ENCODE measurements at regions not wholly inside any gene's neighbourhood (a gene's known extent, or its start where the extent isn't known, plus 50 kb on each side); places are given as distances from the start of the nearest gene placed in this dataset.

- peaks cover 10% of the 10 kb centered on the region for H3K27me3 ChIP-seq (ENCODE audit: control insufficient read depth, insufficient read depth, low read length)
- H3K36me3 ChIP-seq (ENCODE audit: control insufficient read depth, insufficient read depth, low read length) = no peaks in the 10 kb centered on the region
- POLR2A ChIA-PET (ENCODE audit: unreplicated experiment) = no interaction called here
- no peak overlapping the region for H3K18ac ChIP-seq (ENCODE audit: low read depth, low read length)
- no peak overlapping the region for H2BK5ac ChIP-seq (ENCODE audit: low read depth, low read length, poor library complexity, severe bottlenecking)
- H4K20me1 ChIP-seq (ENCODE audit: insufficient read depth, low read length) = no peaks in the 10 kb centered on the region
- dilution Hi-C loops (cut with HindIII; ENCODE audit: low sequenced_read_pairs, unreplicated experiment) (no loop called here), in situ Hi-C loops (cut with MboI; ENCODE audit: low sequenced_read_pairs) (no loop called here), intact Hi-C loops (cut with micrococcal nuclease) (no loop called here)
- TF ChIP-seq MAFK (IDR thresholded peaks at IDR 0.05; ENCODE audit: low read depth, low read length) (no peak), RAD21 (IDR thresholded peaks at IDR 0.05; ENCODE audit: low read length) (no peak), BHLHE40 (IDR thresholded peaks at IDR 0.05; ENCODE audit: low read depth, low read length) (no peak), CTCF (conservative IDR thresholded peaks at IDR 0.05; ENCODE audit: low read depth, low read length) (no peak), MXI1 (IDR thresholded peaks at IDR 0.05; ENCODE audit: borderline replicate concordance, low read depth, low read length) (no peak), SMC3 (IDR thresholded peaks at IDR 0.05; ENCODE audit: low read depth, low read length) (no peak), CHD1 (IDR thresholded peaks at IDR 0.05; ENCODE audit: low read depth, low read length) (no peak)
- H2BK20ac ChIP-seq (ENCODE audit: low read depth, low read length) = no peak overlapping the region
- no peak overlapping the region for H3K4ac ChIP-seq (ENCODE audit: low read depth, low read length)
- H4K5ac ChIP-seq (ENCODE audit: low read depth, low read length) = no peak overlapping the region
- H3K4me2 ChIP-seq (ENCODE audit: low read depth, low read length) = no peak overlapping the region
- no peak overlapping the region for H2BK15ac ChIP-seq (ENCODE audit: low read depth, low read length)
- no peak overlapping the region for H4K91ac ChIP-seq (ENCODE audit: insufficient read depth, low read depth, low read length)
- H3K27ac ChIP-seq (ENCODE audit: insufficient read depth, low read length) = no peak overlapping the region
- no peak overlapping the region for H2AK9ac ChIP-seq (replicated peaks; ENCODE audit: low read depth, low read length, poor library complexity)
- H2AK5ac ChIP-seq (ENCODE audit: low read depth, low read length) = no peak overlapping the region
- DNase-seq (no peak), ATAC-seq (ENCODE audit: low read depth) (no peak)
- H3K9me3 ChIP-seq (ENCODE audit: control insufficient read depth, insufficient read depth, low read length) = no peaks in the 10 kb centered on the region
- H2BK120ac ChIP-seq (ENCODE audit: low read depth, low read length) = no peak overlapping the region
- H3K14ac ChIP-seq (replicated peaks; ENCODE audit: low read depth, low read length) = no peak overlapping the region
- no CpG with 5 or more reads among the region's 4 CpGs for WGBS, 2 experiments (ENCODE audit: extremely low coverage in 2 of 2, insufficient read length in 1 of 2)
- CTCF ChIA-PET = no interaction called here
- H3K9ac ChIP-seq (ENCODE audit: low read depth, low read length) = no peak overlapping the region
- H3K4me3 ChIP-seq (ENCODE audit: insufficient read depth, low read depth, low read length) = no peak overlapping the region
- no peak overlapping the region for H2AFZ ChIP-seq (replicated peaks; ENCODE audit: low read length, poor library complexity)
- no peaks in the 10 kb centered on the region for H3K4me1 ChIP-seq (ENCODE audit: control insufficient read depth, insufficient read depth, low read length)
- H3K23ac ChIP-seq (ENCODE audit: low read depth, low read length) = no peak overlapping the region
- no peak overlapping the region for H4K8ac ChIP-seq (ENCODE audit: low read depth in 2 of 2, low read length in 2 of 2)
- no peaks in the 10 kb centered on the region for H3K9me1 ChIP-seq (ENCODE audit: insufficient read depth, low read length)
- no TSS peak for BruUV-seq (replicated peaks)
- H3K56ac ChIP-seq (ENCODE audit: extremely low read depth, insufficient read depth, low read length) = no peak overlapping the region; the same call in 1 of the 2 replicates
- H3K79me1 ChIP-seq (ENCODE audit: low read depth in 1 of 2, low read length in 2 of 2) = no peaks in the 10 kb centered on the region
These were observed 95.6 kb upstream of the FAM216B start for GRCh38 chr13:42685751-42686150.

All from IMR-90 (cell line).